GM12892 (cell line): ENCODE measurements at regions not wholly inside any gene's neighbourhood (a gene's known extent, or its start where the extent isn't known, plus 50 kb on each side); places are given as distances from the start of the nearest gene placed in this dataset.
"Not testable (repeated sequence)": the region's sequence is repeated elsewhere in the genome, so short reads cannot be mapped to it uniquely, and the experiment has no call there.

Experiments
- DNase-seq: peaks from one replicate; pipeline ENCODE4 v3.0.0; 2011; ENCODE audit not compliant: insufficient read length
- FAIRE-seq: peaks from 2 replicates; lab custom pipeline; 2011; peaks lifted over from hg19 to GRCh38; lab: Jason Lieb, UNC
- POLR2A ChIP-seq: IDR thresholded peaks from 2 replicates; pipeline ENCODE4 v1.6.1; 2011; ENCODE audit warnings: low read depth, low read length, control low read depth
- POLR2AphosphoS5 ChIP-seq: IDR thresholded peaks from 2 replicates; pipeline ENCODE4 v1.6.1; 2011; ENCODE audit warnings: low read depth, low read length, control low read depth
- TAF1 ChIP-seq: IDR thresholded peaks from 2 replicates; pipeline ENCODE4 v1.6.1; 2011; ENCODE audit warnings: low read depth, mild to moderate bottlenecking, control low read depth, low read length, borderline replicate concordance

DNA sequence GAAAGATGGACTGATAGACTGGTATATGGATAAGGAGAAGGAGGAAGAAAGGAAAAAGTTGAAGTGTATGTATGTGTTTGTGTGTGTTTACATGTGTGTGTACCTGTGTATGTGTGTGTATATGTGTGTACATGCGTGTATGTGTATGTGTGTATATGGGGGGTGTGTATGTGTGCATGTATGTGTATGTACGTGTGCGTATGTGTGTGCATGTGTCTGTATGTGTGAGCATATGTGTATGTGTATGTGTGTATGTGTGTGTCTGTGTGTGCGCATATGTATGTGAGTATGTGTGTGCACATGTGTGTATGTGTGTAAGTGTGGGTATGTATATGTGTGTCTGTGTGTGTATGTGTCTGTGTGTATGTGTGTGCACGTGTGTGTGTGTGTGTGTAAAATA, 101.5 kb upstream of the KLHL13 start:
- FAIRE-seq (peak; percentile 73), DNase-seq (no peak)
- TF ChIP-seq POLR2A (no peak), TAF1 (no peak), POLR2AphosphoS5 (no peak)

DNA sequence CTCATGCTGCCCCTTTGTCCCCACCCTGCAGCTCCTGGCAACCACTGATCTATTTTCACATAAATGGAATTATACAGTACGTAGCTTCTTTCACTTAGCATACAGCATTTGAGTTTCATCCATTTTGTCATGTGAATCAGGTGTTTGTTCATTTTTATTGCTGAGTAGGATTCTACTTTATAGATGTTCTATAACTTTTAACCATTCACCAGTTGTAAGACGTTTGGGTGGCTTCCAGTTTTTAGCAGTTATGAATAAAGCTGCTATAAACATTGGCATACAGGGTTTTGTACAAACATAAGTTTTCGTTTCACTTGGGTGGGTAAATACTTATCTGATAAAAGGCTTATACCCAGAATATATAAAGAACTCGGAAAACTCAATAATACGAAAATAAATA, 102.3 kb upstream of the KLHL13 start:
- TF ChIP-seq POLR2A = no peak
- TF ChIP-seq TAF1 = no peak
- TF ChIP-seq POLR2AphosphoS5 = no peak
- DNase-seq (no peak), FAIRE-seq (no peak)

DNA sequence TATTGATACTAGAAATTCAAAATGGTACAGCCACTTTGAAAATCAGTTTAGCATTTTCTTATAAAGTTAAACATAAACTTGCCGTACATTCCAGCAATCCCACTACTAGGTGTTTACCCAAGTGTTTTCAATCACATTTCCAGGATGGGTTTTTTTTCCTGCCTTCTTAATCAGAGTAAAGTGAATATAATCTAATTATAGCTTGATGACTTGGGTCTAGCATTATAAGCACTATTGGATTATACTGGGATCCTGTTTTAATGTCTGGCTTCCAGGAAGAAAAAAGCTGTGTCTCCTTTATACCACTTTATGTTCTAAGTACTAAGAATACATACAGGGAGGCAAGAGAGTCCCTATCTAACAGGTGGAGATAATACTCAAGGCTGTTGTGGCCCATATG, 103.3 kb upstream of the KLHL13 start:
- no peak for FAIRE-seq
- DNase-seq = no peak
- no peak for TF ChIP-seq TAF1
- no peak for TF ChIP-seq POLR2A
- TF ChIP-seq POLR2AphosphoS5 = no peak

DNA sequence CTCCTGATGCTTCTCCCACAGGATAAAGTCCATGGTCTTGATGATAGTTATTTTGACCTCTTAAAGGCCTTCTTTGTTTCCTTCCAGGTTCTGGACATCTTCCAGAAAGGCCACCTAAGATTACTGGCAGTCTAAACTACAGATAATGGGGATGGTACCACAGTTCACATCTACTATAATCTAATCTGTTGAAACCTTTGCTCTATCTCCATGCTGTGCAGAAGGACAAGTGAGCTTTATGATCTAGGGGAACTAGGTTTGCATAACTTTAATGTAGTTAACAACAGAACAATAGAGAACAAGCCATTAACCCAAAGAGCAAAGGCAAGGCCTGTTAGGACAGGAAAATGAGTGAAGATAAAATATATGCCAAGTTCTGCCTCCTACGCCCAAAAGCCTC, 103.9 kb upstream of the KLHL13 start:
- DNase-seq (no peak), FAIRE-seq (no peak)
- no peak for TF ChIP-seq TAF1
- TF ChIP-seq POLR2AphosphoS5 = no peak
- no peak for TF ChIP-seq POLR2A

DNA sequence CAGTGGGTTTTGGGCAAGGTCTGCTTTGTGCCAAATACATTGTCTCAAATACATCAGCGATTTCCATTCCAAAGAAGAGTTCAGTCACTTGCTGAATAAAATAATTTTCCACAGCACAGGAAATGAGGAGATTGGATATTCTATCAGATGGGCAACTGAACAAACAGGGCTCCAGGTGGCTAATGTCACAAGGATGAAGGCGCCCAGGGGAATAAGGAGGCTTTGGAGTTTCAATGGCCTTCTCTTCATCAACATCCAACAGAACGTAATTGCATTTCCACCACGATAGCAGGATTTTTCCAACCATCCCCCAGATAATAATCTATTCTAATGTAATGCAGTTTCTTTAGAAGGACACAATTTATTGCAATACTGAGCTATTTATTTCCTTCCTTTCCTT, 104.7 kb upstream of the KLHL13 start:
- no peak for DNase-seq
- TF ChIP-seq TAF1 (no peak), POLR2A (no peak), POLR2AphosphoS5 (no peak)
- no peak for FAIRE-seq

DNA sequence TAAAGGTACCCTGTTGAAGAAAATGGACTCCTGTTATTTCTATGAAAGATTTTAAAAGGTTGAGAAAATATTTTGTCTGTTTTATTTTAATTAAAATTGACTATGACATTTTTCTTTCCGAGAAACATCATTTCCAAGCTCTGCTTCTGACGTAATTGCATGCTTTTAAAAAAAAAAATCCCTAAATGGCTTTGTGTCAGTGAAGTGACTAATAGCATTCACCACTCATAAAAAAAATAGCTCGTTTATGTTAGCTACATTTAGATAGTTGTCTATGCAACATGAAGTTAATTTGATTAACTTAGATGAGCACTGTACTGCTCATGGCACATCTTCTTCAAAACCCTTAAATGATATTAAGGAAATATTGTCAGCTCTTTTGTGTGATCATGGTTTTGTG, 105.1 kb upstream of the KLHL13 start:
- DNase-seq = no peak
- TF ChIP-seq POLR2AphosphoS5 = no peak
- TF ChIP-seq POLR2A = no peak
- no peak for TF ChIP-seq TAF1
- no peak for FAIRE-seq

DNA sequence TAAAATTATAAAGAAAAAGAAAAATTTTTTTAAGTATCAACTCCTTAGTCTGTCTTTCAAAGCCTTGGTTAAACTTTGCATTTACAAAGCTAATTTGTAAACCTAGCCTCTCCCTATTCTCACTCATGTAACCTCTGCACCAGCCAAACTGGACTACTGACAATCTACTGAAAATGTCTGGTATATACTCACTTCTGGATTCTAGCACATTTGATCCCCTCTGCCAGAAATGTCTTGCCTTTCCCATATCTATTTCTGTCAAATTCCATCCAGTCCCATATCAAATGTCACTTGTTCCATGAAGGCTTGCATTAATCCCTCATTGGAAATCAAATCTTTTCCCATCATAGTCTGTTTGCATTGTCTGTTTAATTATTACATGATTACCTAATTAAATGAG, 105.8 kb upstream of the KLHL13 start:
- TF ChIP-seq POLR2AphosphoS5 = no peak
- no peak for TF ChIP-seq TAF1
- TF ChIP-seq POLR2A = no peak
- FAIRE-seq (no peak), DNase-seq (no peak)

DNA sequence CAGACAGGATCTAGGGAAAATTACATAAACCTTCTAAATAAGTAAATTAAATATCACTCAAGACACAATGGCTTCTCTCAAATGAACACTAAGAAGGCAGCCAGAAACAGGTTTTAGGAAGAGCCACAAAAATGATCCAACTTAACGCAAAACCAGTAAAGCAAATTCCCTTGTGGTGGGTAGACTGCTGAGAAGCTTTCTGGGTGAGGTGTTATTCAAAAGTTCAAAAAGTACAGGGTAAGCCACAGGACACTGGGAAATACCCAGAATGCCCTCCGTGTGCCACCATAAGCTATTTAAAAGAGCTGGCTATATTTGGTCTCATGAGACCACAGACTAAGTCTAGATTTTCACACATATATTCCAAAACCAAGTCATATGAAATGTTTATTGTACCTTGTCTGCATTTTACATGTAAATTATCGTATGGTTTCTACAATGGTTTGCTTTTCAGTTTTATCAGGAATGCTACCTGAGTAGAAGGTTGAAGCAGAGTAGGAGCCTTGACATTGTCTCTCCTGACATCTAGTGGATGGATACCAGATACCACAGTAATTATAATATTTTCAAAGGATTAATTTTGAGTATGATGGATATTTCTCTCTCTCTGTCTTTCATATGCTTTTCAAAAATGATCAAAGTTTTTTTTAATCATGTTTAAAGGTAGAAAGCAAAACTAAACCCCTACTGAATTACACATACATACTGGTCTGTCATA, 109.3 kb upstream of the KLHL13 start:
- TF ChIP-seq POLR2A (no peak), TAF1 (no peak), POLR2AphosphoS5 (no peak)
- DNase-seq = no peak
- FAIRE-seq = peak; percentile 71

DNA sequence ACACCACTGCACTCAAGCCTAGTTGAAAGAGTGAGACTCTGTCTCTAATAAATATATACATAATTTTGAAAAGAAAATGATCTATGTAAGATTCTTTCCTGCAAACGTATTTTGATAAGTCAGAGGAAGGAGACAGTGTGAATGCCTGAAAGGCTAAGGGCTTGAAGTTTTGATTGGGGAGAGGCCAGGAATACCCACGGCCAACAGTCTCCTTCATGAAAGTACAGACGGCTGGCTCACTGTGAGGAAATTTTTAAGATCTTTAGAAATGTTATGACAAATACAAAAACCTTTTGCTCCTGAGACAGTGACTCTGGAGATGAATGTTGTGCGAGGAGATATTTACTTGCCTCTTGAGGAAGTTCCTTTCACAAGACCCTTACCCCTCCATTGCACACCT, 111.4 kb upstream of the KLHL13 start:
- TF ChIP-seq TAF1 = no peak
- no peak for TF ChIP-seq POLR2AphosphoS5
- TF ChIP-seq POLR2A = no peak
- FAIRE-seq (no peak), DNase-seq (no peak)

DNA sequence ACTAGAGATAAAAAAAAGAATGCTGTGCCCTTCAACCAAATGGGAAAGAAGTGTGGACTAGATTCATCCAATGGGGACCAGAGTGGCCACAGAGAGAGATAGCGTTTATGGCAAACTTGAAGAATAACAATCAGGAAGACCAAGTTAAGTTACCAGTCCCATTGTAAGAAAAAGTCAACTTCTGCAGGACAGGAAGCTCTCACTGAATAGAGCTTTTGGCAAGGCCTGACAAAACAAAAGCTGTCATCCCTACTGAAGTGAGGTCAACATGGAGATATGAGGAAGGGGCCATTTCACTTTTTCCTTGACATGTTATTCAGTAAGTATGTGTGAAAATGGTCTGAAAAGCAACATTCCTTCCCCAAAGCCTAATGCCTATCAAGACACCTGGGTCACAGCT, 111.8 kb upstream of the KLHL13 start:
- FAIRE-seq (peak; percentile 44), DNase-seq (no peak)
- TF ChIP-seq POLR2A (no peak), TAF1 (no peak), POLR2AphosphoS5 (no peak)

DNA sequence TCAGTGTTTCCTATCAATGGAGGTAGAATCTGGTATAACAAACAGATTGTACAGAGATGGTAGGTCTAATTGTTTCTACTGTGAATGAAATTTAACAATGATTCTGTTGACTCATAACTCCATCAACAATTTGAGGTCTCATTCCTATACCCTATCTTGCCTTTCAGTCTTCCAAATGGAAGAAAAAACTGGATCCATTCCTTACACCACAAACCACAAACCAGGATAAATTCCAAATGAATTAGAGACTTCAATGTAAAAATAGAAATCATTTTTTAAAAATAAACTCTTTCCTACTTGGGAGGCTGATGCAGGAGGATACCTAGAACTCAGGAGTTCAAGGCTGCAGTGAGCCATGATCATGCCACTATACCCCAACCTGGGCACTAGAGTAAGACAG, 114.4 kb upstream of the WDR44 start:
- no peak for DNase-seq
- no peak for TF ChIP-seq TAF1
- TF ChIP-seq POLR2A = no peak
- TF ChIP-seq POLR2AphosphoS5 = no peak
- FAIRE-seq = no peak

DNA sequence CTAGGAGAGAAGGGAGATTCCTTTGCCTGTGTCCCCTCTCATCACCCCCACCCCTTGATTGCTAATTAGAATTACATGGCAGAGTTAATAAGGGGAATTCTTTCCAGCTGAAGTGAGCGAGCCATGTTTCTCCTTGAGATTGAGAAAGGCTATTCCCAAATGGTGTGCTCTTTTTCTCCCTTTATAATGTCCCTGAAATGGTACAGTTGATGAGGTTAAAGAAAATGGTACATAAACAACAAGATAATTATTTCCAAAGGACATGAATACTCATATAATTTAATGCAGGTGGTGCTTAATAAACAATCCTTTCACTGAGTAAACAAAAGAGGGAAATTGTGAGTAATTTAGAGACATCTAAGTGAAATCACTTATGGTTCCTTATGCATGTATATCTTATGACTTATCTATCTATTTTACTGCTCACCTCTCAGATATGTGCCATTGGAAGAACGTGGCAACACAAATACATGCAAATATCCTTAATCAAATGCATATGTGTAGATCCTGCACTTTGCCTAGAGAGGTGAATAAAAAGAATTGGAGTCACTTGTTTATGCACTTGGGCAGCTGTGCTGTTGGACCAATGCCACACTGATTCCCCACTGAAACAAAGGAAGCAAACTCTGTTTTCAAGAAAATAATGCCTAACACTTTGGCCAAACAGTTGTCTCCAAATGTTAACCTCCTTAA, 106.6 kb upstream of the WDR44 start:
- TF ChIP-seq TAF1 (no peak), POLR2A (no peak), POLR2AphosphoS5 (no peak)
- DNase-seq = no peak
- FAIRE-seq = no peak

DNA sequence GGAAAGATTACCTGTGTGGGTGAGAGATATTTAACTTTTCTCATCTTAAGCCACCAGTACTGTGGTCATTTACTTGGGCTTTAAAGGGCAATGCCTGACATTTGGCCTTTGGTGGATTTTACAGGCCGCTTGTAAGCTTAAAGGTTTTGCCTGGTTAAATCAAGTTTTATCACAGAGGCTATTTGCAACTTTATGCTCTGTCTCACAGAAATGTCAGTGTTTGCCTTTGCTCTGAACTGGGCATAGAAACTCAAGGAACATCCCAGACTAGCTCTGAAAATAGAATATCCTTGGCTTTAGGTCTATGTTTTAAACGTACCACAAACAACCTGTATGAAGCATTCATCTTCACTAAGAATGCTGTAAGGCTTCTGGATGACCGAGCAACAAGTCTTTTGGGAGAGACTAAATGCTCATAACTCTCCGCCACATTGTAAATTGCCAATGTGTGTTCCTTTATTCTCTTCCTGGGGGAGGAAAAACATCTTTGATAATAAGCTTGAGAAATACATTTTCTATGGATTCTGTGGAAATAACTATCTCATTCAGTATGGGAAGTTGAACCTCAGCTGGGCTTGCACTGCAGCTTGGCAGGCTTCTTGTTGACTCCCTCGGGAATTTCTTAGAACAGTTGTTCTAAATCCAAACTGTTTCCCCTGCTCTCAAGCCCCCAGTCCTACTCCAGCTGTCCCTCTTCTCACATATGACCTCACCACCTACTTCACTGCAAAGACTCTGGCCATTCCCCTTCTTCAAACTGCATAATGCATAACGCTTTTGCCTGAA, 105.8 kb upstream of the WDR44 start:
- TF ChIP-seq POLR2A = no peak
- no peak for TF ChIP-seq POLR2AphosphoS5
- TF ChIP-seq TAF1 = no peak
- FAIRE-seq = no peak
- DNase-seq = no peak

DNA sequence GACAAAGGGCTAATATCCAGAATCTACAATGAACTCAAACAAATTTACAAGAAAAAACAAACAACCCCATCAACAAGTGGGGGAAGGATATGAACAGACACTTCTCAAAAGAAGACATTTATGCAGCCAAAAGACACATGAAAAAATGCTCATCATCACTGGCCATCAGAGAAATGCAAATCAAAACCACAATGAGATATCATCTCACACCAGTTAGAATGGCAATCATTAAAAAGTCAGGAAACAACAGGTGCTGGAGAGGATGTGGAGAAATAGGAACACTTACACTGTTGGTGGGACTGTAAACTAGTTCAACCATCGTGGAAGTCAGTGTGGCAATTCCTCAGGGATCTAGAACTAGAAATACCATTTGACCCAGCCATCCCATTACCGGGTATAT, 98.9 kb upstream of the WDR44 start:
- not testable (repeated sequence) for DNase-seq, FAIRE-seq
